ENCODE measurements at regions not wholly inside any gene's neighbourhood (a gene's known extent, or its start where the extent isn't known, plus 50 kb on each side); places are given as distances from the start of the nearest gene placed in this dataset.

DNA sequence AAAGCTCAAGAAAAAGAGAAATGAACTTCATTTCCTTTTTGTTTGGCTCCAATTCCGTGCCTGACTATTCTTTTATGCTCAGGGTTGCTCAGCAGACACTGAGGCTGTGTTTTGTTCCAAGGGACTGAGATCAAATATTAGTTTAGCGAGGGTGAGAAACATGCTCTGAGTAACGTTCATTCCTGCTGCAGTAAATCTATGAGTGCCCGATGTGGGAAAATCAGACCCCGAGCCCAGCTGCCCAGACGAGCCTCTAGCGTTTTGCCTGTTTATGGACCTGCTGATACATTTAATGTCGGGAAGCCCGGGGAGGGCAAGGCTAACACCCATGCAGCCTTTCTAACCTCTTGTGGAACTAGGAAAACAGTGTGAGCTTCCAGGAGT, 119.2 kb downstream of the VAPA start:
- TF ChIP-seq CTCF (IDR thresholded peaks at IDR 0.05) (no peak), POLR2AphosphoS5 (IDR thresholded peaks at IDR 0.05) (no peak), POLR2A (IDR thresholded peaks at IDR 0.05) (no peak)
